Activated B cell treated with CpG ODN at 0.5 μM for 24 hours (primary cell): ENCODE measurements at regions not wholly inside any gene's neighbourhood (a gene's known extent, or its start where the extent isn't known, plus 50 kb on each side); places are given as distances from the start of the nearest gene placed in this dataset.
A peak's percentile ranks its signal among the peaks of the same experiment; 100 is the strongest.

ENCODE experiments used
- ATAC-seq: fragments of 200-7000 bp; cut with Tn5 transposase; one replicate; pipeline ENCODE4 v1.10.0; 2021; ENCODE audit warnings: low read depth, mild to moderate bottlenecking, moderate library complexity
- CTCF ChIA-PET: fragments of 350-600 bp; sonication (Branson Sonifier 250); formaldehyde crosslinking; loops from one replicate; lab custom pipeline; 2021; ENCODE audit warnings: antibody characterized with exemption; lab: Charles Lee
- POLR2A ChIA-PET: fragments of 350-600 bp; sonication (Branson Sonifier 250); formaldehyde crosslinking; loops from one replicate; lab custom pipeline; 2021; ENCODE audit warnings: antibody characterized with exemption; lab: Charles Lee
- DNase-seq: peaks from one replicate; pipeline ENCODE4 v3.0.0; 2022
- H3K27ac Mint-ChIP-seq: one replicate; pipeline ENCODE4 v1.8.0; 2020; ENCODE audit warnings: mixed read lengths
- H3K27me3 Mint-ChIP-seq: one replicate; pipeline ENCODE4 v1.8.0; 2021; ENCODE audit warnings: mixed read lengths
- H3K36me3 Mint-ChIP-seq: one replicate; pipeline ENCODE4 v1.8.0; 2021; ENCODE audit warnings: low read depth, mixed read lengths
- H3K4me1 Mint-ChIP-seq: one replicate; pipeline ENCODE4 v1.8.0; 2021; ENCODE audit warnings: mixed read lengths
- H3K4me3 Mint-ChIP-seq: one replicate; pipeline ENCODE4 v1.8.0; 2020; ENCODE audit warnings: mild to moderate bottlenecking, mixed read lengths
- H3K9me3 Mint-ChIP-seq: one replicate; pipeline ENCODE4 v1.8.0; 2020; ENCODE audit warnings: mixed read lengths
- intact Hi-C: fragments of 100-400 bp; cut with micrococcal nuclease; formaldehyde crosslinking; loops from one replicate; pipeline ENCODE4 v1.15.1; 2024
- TF ChIP-seq, protein P1 (sequence below): fragments of 200-600 bp; IDR thresholded peaks from one replicate; pipeline ENCODE4 v1.8.0; 2022; ENCODE audit warnings: antibody characterized with exemption, mild to moderate bottlenecking

- Mint-ChIP-seq H3K27me3 (peaks cover 3% of the 10 kb centered on the region), H3K4me1 (peaks cover 47% of the 10 kb centered on the region), H3K9me3 (no peaks in the 10 kb centered on the region), H3K27ac (peak overlapping the region; percentile 89), H3K36me3 (no peaks in the 10 kb centered on the region), H3K4me3 (peak overlapping the region; percentile 77)
- ChIA-PET POLR2A (interaction anchor here (1.4 to 3.2 kb wide), 5 partner anchors 29 to 1295 kb away, joined by 4 to 27 read pairs (median 15); partner anchors contain the start of gene USP24), CTCF (interaction anchor here (1.1 to 3.9 kb wide), 4 partner anchors 11 to 1296 kb away, joined by 3 to 22 read pairs (median 17); no protein-coding TSS in a partner anchor)
- no peak for ATAC-seq
- intact Hi-C loops: loop anchor here (2.0 to 5.0 kb wide), 3 partner anchors 90 to 1358 kb away; partner anchors contain the start of gene PRKAA2
- DNase-seq: no peak
- TF ChIP-seq, protein P1, sequence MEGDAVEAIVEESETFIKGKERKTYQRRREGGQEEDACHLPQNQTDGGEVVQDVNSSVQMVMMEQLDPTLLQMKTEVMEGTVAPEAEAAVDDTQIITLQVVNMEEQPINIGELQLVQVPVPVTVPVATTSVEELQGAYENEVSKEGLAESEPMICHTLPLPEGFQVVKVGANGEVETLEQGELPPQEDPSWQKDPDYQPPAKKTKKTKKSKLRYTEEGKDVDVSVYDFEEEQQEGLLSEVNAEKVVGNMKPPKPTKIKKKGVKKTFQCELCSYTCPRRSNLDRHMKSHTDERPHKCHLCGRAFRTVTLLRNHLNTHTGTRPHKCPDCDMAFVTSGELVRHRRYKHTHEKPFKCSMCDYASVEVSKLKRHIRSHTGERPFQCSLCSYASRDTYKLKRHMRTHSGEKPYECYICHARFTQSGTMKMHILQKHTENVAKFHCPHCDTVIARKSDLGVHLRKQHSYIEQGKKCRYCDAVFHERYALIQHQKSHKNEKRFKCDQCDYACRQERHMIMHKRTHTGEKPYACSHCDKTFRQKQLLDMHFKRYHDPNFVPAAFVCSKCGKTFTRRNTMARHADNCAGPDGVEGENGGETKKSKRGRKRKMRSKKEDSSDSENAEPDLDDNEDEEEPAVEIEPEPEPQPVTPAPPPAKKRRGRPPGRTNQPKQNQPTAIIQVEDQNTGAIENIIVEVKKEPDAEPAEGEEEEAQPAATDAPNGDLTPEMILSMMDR: no peak
These were observed 73.9 kb upstream of the USP24 start for GRCh38 chr1:55289042-55289441.

- Mint-ChIP-seq H3K27me3 (peaks cover 3% of the 10 kb centered on the region), H3K27ac (peak overlapping the region; percentile 89), H3K9me3 (no peaks in the 10 kb centered on the region), H3K4me1 (peaks cover 47% of the 10 kb centered on the region), H3K36me3 (no peaks in the 10 kb centered on the region), H3K4me3 (peak overlapping the region; percentile 77)
- POLR2A ChIA-PET: interaction anchor here (1.1 to 3.2 kb wide), 9 partner anchors 11 to 1296 kb away, joined by 4 to 27 read pairs (median 6); partner anchors contain the start of genes PLPP3 and USP24
- peak; percentile 47 for DNase-seq
- ATAC-seq: peak; percentile 79
- intact Hi-C loops: loop anchor here (1.0 to 5.0 kb wide), 8 partner anchors 11 to 1359 kb away; partner anchors contain the start of gene PRKAA2
- CTCF ChIA-PET: interaction anchor here (1.1 to 3.9 kb wide), 5 partner anchors 11 to 1297 kb away, joined by 3 to 22 read pairs (median 15); no protein-coding TSS in a partner anchor
- TF ChIP-seq, protein P1: no peak
These were observed 73.1 kb upstream of the USP24 start for GRCh38 chr1:55288245-55288644.

- intact Hi-C loops: loop anchor here (1.0 to 5.0 kb wide), 9 partner anchors 10 to 1423 kb away; partner anchors contain the start of gene PRKAA2
- CTCF ChIA-PET: interaction anchor here (0.7 to 3.9 kb wide), 5 partner anchors 10 to 1297 kb away, joined by 3 to 22 read pairs (median 15); no protein-coding TSS in a partner anchor
- Mint-ChIP-seq H3K9me3 (no peaks in the 10 kb centered on the region), H3K27me3 (peaks cover 3% of the 10 kb centered on the region), H3K4me3 (peak overlapping the region; percentile 77), H3K4me1 (peaks cover 47% of the 10 kb centered on the region), H3K36me3 (no peaks in the 10 kb centered on the region), H3K27ac (peak overlapping the region; percentile 89)
- TF ChIP-seq, protein P1: no peak
- no peak for DNase-seq
- POLR2A ChIA-PET: interaction anchor here (1.1 to 3.2 kb wide), 10 partner anchors 11 to 1297 kb away, joined by 3 to 27 read pairs (median 6); partner anchors contain the start of genes PLPP3 and USP24
- peak; percentile 38 for ATAC-seq
These were observed 72.6 kb upstream of the USP24 start for GRCh38 chr1:55287723-55288122.

DNA sequence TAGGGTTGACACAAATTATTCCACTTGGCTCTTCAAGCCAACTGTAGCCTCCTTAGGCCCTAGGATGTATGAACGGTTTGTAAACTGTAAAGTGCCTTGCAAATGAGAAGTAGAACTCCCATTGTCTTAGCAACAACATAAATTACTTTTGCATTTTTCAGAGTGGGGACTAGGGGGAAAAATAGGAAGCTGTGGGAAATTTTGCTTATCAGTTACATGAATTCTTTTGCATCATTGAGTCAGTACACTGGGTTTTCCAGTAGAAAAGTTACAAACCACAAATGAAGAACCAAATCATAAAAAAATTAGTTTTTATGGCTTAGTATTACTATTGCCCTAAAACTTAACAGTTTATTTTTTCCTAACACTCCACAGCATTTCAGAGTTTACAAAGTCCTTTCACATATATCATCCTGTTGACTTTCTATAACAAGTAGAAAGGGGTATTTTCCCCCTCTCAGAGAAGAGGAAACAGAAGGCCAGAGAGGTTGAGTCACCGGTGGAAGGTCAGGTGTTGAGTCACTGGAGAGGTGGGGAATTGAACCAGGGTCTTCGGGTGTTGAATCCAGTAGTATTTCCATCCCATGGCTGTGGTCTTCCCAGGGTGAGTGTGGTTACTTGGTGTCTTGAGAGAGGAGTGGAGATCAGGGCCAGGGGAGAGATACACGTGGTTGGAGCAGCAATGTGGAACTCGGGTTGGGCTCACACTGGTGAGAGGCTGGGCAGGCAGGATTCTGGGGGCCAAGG lies 71.9 kb upstream of the USP24 start:
- Mint-ChIP-seq H3K27ac (peak overlapping the region; percentile 89), H3K4me1 (peaks cover 47% of the 10 kb centered on the region), H3K9me3 (no peaks in the 10 kb centered on the region), H3K27me3 (peaks cover 3% of the 10 kb centered on the region), H3K4me3 (peak overlapping the region; percentile 77), H3K36me3 (no peaks in the 10 kb centered on the region)
- TF ChIP-seq, protein P1: no peak
- no peak for DNase-seq
- peak; percentile 26 for ATAC-seq
- ChIA-PET POLR2A (interaction anchor here (1.1 to 3.2 kb wide), 7 partner anchors 27 to 1292 kb away, joined by 3 to 27 read pairs (median 8); partner anchors contain the start of genes PLPP3 and USP24), CTCF (interaction anchor here (0.7 to 5.1 kb wide), 5 partner anchors 9 to 1298 kb away, joined by 4 to 66 read pairs (median 19); no protein-coding TSS in a partner anchor)
- intact Hi-C loops: loop anchor here (1.0 to 5.0 kb wide), 3 partner anchors 845 to 1423 kb away; partner anchors contain the start of gene PRKAA2
